GM12878 (cell line): ENCODE measurements at regions not wholly inside any gene's neighbourhood (a gene's known extent, or its start where the extent isn't known, plus 50 kb on each side); places are given as distances from the start of the nearest gene placed in this dataset.

Source experiments
- CHD2 ChIP-seq: IDR thresholded peaks from 2 replicates; pipeline ENCODE4 v1.6.1; 2011; ENCODE audit warnings: low read depth, low read length, improper control_type of control experiment, borderline replicate concordance
- CTCF ChIP-seq, 3 experiments: IDR thresholded peaks in 2 of 3; conservative IDR thresholded peaks in 1 of 3; 2 replicates each; pipeline ENCODE4 v1.5.1; 2011; ENCODE audit warnings: low read depth in 3 of 3, low read length in 3 of 3, mild to moderate bottlenecking in 3 of 3, control low read depth in 2 of 3, moderate library complexity in 2 of 3, inconsistent platforms in 1 of 3, mixed read lengths in 1 of 3; ENCODE audit not compliant: control insufficient read depth in 2 of 3, insufficient read depth in 1 of 3; ENCODE audit errors: extremely low read depth in 1 of 3
- ESRRA ChIP-seq: IDR thresholded peaks from 2 replicates; pipeline ENCODE4 v1.6.1; 2012; ENCODE audit warnings: mild to moderate bottlenecking, low read length, improper control_type of control experiment
- POLR2AphosphoS5 ChIP-seq: IDR thresholded peaks from 2 replicates; pipeline ENCODE4 v1.6.1; 2011; ENCODE audit warnings: mild to moderate bottlenecking, low read length, inconsistent platforms
- RBBP5 ChIP-seq: fragments of 200-600 bp; sonication (generic); conservative IDR thresholded peaks from 2 replicates; pipeline ENCODE4 v1.6.1; 2016
- RELA ChIP-seq: fragments of 450-650 bp; IDR thresholded peaks from 2 replicates; pipeline ENCODE4 v1.8.0; 2014; ENCODE audit warnings: borderline replicate concordance; ENCODE audit not compliant: partially characterized antibody
- SMAD5 ChIP-seq: IDR thresholded peaks from 2 replicates; pipeline ENCODE4 v1.6.1; 2016; ENCODE audit warnings: antibody characterized with exemption, low read depth
- SPI1 ChIP-seq: IDR thresholded peaks from 2 replicates; pipeline ENCODE4 v1.6.1; 2011; ENCODE audit warnings: low read depth, mild to moderate bottlenecking, low read length, moderate library complexity, borderline replicate concordance; ENCODE audit not compliant: insufficient read depth
- ZNF207 ChIP-seq: fragments of 450-650 bp; IDR thresholded peaks from 2 replicates; pipeline ENCODE4 v1.6.1; 2014; ENCODE audit warnings: antibody characterized with exemption, mild to moderate bottlenecking, borderline replicate concordance
- ZNF24 ChIP-seq: fragments of 450-650 bp; IDR thresholded peaks from 2 replicates; pipeline ENCODE4 v1.6.1; 2017; ENCODE audit warnings: antibody characterized with exemption, mild to moderate bottlenecking
- TF ChIP-seq, protein P1 (sequence below): IDR thresholded peaks from 2 replicates; pipeline ENCODE4 v1.6.1; 2011; ENCODE audit warnings: mild to moderate bottlenecking, low read depth, low read length, moderate library complexity; ENCODE audit not compliant: insufficient replicate concordance
- TF ChIP-seq, protein P2 (sequence below): fragments of 450-650 bp; IDR thresholded peaks from 2 replicates; pipeline ENCODE4 v1.6.1; 2017; ENCODE audit warnings: borderline replicate concordance

DNA sequence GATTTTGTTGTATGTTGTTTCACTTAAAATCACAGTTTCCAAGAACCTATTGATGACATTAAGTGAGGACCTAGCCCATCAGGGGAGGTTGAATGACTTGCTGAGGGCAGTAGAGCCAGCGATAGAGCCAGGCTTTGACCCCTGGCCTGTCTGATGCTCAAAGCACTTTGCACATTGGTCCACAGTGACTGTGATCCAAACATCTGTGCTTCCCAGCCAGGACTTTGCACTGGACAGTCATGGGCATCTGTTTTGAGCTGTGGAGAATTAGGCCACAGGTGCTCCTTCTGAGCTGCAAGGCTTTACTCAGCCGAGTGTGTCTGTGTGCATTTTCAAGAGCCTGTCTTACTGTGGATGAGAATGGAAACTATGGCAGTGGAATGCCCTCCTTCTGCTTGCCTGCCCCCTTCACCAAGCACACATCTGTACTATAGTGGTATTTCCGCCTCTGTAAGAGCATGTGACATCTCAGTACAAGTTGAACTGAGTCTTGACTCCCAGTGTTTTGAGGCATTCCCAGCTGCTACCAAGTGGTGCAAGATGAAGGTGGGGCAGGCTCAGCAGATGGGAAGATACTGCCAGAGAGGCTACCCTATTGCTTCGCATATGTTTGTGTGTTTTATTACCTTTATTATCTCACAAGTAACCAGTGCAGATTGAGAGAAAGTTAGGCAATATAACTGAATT lies 72.7 kb upstream of the AOAH start:
- TF ChIP-seq SMAD5 = no peak
- no peak for TF ChIP-seq CTCF (IDR thresholded peaks at IDR 0.05 in 2 of 3, conservative IDR thresholded peaks at IDR 0.05 in 1 of 3; ENCODE audit: control insufficient read depth in 2 of 3, extremely low read depth in 1 of 3, insufficient read depth in 1 of 3, low read depth in 3 of 3, low read length in 3 of 3)
- no peak for TF ChIP-seq RELA
- TF ChIP-seq, protein P1, sequence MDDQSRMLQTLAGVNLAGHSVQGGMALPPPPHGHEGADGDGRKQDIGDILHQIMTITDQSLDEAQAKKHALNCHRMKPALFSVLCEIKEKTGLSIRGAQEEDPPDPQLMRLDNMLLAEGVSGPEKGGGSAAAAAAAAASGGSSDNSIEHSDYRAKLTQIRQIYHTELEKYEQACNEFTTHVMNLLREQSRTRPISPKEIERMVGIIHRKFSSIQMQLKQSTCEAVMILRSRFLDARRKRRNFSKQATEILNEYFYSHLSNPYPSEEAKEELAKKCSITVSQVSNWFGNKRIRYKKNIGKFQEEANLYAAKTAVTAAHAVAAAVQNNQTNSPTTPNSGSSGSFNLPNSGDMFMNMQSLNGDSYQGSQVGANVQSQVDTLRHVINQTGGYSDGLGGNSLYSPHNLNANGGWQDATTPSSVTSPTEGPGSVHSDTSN = no peak
- no peak for TF ChIP-seq ZNF207
- no peak for TF ChIP-seq ESRRA
- no peak for TF ChIP-seq SPI1
- TF ChIP-seq, protein P2, sequence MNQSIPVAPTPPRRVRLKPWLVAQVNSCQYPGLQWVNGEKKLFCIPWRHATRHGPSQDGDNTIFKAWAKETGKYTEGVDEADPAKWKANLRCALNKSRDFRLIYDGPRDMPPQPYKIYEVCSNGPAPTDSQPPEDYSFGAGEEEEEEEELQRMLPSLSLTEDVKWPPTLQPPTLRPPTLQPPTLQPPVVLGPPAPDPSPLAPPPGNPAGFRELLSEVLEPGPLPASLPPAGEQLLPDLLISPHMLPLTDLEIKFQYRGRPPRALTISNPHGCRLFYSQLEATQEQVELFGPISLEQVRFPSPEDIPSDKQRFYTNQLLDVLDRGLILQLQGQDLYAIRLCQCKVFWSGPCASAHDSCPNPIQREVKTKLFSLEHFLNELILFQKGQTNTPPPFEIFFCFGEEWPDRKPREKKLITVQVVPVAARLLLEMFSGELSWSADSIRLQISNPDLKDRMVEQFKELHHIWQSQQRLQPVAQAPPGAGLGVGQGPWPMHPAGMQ = no peak
- TF ChIP-seq POLR2AphosphoS5 = no peak
- no peak for TF ChIP-seq RBBP5
- no peak for TF ChIP-seq CHD2
- no peak for TF ChIP-seq ZNF24
